ENCODE measurements at regions not wholly inside any gene's neighbourhood (a gene's known extent, or its start where the extent isn't known, plus 50 kb on each side); places are given as distances from the start of the nearest gene placed in this dataset.

DNA sequence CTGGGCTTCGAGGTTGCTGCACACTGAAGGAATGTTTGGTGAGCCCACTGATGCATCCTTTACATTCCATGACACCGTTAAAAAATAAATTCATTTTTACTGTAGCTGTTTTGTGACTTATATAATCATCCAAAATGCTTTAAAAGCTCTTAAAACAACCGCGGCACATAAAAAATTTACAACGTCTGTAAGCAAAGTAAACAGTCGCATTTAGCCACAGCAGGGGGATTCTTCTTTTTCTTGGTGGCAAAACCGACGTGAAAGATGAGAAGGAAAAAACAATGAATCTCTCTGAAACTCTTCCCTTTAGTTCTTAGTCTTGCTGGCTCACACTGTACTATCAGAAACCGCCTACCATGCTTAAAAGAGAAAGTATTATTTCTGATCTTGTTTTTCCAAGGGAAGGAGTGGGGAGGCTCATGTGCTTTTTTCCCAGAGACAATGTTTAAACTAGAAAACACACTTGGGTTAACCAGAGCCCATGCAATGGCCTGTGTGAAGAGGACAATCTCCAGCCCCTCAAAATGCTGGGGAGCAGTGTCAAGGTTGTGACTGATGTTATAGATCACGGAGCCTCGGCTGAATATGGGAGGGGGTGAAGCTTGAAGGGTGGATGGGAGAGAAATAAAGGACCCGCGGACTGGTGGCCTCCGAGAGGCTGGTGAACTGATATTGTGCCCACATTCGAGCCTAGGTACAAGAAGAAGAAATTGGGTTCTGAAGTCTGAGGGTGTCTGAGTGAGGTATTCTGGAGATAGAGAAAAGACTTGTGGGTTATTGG, 91.1 kb downstream of the IRF8 start:
- no peak for DNase-seq (ENCODE audit: low read depth in 3 of 3, low spot score in 2 of 3)

- DNase-seq (ENCODE audit: low read depth in 3 of 3, low spot score in 2 of 3) = no peak
These were observed 91.9 kb downstream of the IRF8 start for GRCh38 chr16:85990861-85991301.

- no peak for DNase-seq (ENCODE audit: low read depth in 3 of 3, low spot score in 2 of 3)
These were observed 92.5 kb downstream of the IRF8 start for GRCh38 chr16:85991425-85991824.

DNA sequence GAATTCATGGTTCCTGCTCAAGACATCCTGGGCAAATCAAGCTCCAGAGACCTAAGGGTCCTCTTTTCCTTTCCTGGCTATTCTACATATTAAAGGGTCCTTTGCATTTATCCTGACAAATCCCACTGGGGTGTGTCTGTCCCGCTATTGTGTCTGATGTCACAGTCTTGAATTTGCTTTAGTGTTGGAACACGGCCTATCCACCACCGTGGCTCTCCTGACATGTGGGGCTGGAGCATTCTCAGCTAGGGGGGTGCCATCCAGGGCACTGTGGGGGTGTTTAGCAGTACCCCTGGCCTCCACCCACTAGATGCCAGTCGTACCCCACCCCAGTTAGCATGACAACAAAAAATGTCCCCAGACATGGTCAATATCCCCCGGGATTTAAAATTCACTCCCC, 92.9 kb downstream of the IRF8 start:
- no peak for DNase-seq (ENCODE audit: low read depth in 3 of 3, low spot score in 2 of 3)

DNA sequence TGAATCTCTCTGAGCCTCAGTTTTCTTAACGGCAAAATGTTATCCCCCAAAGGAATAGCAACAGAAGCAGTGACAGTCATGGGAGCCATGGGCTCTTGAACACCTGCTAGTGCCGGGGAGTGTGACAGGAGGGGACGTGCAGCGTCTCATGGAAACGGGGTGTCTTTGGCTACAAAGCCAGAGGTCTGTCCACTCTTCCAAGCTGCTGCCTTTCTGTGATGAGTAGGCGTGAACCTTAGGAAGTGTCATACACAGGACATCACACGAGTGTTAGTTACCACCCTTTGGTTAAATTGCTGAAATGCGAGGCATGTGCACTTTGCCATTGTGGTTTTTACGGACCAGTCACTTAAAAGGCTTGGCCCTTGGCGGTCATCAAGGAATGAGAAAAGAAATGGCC, 93.4 kb downstream of the IRF8 start:
- DNase-seq (ENCODE audit: low read depth in 3 of 3, low spot score in 2 of 3) = no peak

GRCh38 chr16:85992779-85993178, 93.8 kb downstream of the IRF8 start:
- no peak for DNase-seq (ENCODE audit: low read depth in 3 of 3, low spot score in 2 of 3)

DNA sequence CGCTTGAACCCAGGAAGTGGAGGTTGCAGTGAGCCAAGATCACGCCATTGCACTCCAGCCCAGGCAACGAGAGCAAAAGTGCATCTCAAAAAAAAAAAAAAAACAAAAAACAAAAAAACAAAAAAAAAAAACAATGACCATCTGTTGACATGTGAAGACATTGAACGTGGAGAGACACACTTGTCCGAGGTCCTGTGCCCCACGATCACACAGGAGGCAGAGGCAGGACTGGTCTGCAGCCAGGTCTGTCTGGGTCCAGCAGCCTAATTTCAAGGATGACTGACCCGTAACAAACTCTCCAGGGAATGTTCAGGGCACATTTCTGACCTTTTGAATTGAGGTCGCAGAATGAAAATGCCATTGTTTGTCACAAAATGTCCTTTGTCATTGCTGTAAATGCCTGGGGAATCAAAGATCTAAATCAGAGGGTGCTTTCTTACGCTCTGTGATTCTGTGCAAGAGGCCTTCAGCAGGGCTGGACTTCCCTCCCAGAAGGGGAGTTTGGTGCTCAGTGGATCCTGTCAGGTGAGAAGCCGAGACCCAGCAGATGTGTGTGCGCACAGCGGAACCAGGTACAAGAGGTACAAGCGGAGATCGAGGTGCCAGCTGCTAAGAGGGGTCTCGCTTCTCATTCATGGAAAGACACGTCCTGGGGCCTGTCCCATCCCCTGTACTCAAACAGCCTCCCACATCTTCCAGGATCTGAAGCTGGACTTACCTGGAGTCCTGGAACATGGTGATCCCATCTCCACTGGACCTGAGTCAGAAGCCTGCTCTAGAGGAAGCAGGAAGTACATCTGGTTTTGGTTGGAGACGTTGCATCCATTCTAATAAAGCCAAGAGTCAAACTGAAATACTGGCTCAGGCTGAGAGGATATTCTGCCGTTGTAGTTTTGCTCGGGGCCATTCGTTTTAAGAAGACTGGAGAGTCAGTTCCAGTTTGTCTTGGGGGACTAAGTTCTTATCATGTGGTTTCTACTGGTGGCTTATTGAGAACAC, 95.8 kb downstream of the IRF8 start:
- no peak for DNase-seq (ENCODE audit: low read depth in 3 of 3, low spot score in 2 of 3)

DNA sequence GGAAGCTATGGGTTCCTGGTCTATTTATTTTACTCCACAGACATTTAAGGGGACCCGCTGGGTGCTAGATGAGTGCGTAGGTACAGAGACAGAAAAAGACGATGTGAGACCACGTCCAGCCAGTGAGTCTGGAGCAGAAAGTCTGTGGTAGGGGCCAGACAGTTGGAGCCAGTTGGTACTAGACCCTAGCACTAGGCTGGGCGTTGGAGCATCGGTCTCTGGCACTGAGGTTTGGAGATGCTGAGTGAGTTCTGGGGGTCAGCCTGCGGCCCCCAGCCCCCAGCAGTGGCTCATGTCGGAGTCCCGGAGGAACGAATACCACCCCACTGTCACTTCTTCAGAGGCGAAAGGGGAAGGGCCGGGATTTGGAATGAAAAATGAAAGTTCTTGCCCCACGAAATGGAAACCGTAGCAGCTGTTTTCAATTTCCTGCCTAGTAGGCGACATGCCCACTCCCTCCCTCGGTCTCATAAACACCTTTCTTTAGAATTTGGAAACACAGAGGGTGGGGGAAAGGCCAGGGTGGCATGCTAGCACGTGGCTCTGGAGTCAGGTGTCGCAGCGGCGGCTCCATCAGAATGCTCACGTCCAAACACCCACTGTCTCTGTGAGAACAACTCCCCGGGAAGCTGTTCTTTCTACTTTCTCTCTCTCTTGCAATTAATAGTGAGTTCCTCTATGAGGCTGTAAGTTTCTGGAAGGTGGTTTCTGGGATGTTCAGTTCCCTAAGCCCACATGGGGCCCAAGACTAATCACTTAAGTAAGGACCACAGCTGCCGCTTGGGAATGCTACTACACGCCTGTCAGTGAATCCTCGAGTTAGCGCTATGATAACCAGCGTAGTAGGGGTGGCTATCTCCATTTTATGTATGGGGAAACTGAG, 96.8 kb downstream of the IRF8 start:
- no peak for DNase-seq (ENCODE audit: low read depth in 3 of 3, low spot score in 2 of 3)

DNA sequence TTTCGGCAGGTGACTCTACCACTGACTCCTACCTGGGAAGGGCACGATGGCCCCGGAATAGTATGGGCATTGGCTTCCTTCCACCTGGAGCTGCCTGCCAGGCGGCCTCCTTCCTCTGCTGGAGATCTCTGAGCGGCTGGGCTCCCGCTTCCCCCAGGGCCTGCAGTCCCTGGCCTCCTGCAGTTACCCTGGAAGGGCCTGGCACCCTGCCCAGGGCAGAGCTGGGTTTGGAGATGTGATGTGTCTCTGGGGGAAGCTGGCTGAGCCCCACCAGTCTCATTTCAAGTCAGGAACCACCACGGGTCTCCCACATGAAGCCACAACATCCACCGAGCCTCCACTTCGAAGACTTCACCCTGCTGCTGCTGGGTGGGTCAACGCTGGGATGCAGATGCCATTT, 97.9 kb downstream of the IRF8 start:
- no peak for DNase-seq (ENCODE audit: low read depth in 3 of 3, low spot score in 2 of 3)

DNA sequence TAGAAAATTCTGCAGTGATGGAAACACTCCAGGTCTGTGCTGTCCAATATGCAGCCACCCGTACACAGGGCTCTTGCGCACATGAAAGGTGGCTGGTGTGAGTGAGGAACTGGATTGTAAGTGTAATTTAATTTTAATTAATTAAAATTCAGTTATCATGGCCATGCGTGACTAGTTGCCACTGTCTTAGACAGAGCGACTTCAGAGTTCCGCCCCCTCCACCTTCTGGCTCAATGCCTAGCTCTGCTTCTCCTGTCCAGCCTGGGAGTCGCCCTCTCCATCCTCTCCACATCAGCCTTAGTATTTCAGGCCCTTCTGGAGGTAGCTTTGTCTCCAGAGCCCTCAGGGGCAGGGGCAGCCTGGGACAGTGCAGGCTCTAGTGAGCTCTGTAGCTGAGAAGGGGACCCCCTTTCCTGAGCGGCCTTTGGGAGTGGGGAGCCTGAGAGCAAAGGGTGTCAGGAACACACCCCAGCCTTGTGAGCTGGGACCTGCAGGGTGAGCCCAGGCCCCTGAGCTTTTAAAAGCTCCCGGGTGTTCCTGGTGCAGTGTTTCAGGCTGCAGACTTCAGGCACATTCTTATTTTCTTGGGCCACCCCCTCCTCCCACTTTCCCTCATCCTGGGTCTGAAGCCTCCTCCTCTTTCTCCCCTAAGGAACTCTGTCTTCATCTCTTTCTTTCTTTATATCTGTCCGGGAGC, 99.4 kb downstream of the IRF8 start:
- DNase-seq (ENCODE audit: low read depth in 3 of 3, low spot score in 2 of 3) = no peak

- no peak for DNase-seq (ENCODE audit: low read depth in 3 of 3, low spot score in 2 of 3)
These were observed 100.1 kb downstream of the IRF8 start for GRCh38 chr16:85998868-85999729.

DNA sequence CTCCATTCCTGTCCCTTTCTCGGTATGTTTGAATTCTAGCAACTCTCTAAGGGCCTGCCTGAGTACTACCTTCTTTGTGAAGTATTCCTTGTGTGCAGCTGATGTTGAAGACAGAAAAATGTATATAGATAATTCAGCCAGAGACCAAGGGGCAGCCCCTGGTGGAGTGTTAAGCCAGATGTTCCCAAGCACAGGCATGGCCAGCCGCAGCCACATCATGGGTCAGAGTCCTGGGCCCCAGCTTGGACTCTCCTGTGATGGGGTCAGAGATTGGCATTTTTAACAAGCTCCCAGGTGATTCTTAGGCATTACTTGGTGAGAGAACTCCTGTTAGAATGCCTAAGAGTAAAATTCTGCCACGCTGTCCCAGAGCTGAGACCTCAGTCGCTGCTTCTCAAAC, 100.8 kb downstream of the IRF8 start:
- DNase-seq (ENCODE audit: low read depth in 3 of 3, low spot score in 2 of 3) = no peak

GRCh38 chr16:86002178-86002900, 103.4 kb downstream of the IRF8 start:
- DNase-seq (ENCODE audit: low read depth in 3 of 3, low spot score in 2 of 3) = no peak

DNA sequence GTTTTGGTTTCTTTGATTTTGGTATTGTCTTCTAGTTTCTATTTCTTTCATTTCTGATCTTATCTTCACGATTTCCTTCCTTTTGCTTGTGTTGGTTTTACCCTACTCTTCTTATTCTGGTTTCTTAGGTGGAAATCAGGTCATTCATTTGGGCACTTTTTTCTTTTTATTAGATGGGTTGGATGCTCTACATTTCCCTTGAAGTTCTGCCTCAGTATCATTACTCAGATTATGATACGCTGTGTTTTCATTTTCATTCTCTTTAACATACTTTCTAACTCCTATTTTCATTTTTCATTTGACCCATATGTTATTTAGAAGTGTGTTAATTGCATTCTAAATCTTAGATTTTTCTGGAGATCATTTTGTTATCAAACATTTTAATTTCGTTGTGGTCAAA, 108.6 kb downstream of the IRF8 start:
- no peak for DNase-seq (ENCODE audit: low read depth in 3 of 3, low spot score in 2 of 3)

DNA sequence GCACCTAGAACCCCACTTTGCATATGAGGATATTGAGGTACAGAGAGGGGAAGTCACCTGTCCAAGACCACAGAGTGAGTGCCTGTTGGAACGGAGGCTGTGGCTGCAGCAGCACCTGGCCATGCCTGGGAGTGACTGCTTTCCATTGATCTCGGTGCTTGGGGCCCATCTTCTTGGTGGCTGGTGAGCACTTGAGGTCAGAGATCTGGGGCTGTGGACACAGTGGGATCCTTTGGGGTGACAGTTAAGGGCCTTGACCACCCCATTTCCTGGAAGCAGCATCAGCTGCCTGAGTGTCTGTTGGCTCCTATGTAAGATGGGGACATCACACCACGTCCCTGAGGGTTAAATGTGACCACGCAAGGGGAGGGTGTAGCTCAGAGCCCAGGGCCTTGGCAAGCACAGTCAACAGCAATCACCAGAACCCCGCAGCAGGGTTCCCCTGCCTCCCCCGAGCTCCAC, 111.7 kb downstream of the IRF8 start:
- no peak for DNase-seq (ENCODE audit: low read depth in 3 of 3, low spot score in 2 of 3)

DNA sequence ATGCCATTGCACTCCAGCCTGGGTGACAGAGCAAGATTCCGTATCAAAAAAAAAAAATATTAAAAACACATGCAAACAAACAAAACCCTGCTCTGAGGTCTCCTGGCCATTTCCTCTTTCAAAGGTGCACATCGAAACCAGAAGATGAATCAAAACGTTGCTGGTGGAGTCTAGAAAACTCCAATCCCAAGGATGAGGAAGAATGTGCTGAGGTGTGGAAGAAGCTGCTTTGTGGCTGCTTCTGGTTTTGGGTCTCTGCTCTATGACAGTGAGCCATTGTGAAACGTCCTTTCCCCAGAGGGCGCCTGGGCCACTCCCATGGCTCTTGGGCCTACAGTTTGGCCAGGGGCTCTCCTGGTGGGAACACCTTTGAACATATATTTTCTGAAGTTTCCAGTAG, 112.6 kb downstream of the IRF8 start:
- DNase-seq (ENCODE audit: low read depth in 3 of 3, low spot score in 2 of 3) = no peak

DNA sequence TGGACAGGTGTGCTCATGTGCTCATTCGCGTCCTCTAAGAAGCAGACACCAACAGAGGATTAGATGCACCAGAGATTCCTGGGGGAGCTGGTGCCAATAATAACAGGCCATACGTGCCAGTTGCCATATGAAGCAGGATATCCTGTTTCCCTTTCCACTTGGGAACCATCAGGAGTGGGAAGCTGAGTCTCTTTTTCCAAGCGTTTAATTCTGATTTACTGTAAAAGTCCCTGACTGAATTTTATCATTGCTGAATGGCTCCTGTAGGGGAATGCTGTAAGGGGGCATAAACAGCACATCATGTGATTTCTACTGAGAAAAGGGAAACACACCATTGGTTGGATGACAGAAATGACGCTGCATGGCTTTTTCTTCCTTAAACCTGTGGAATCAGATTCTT, 113.3 kb downstream of the IRF8 start:
- DNase-seq (ENCODE audit: low read depth in 3 of 3, low spot score in 2 of 3) = no peak

DNA sequence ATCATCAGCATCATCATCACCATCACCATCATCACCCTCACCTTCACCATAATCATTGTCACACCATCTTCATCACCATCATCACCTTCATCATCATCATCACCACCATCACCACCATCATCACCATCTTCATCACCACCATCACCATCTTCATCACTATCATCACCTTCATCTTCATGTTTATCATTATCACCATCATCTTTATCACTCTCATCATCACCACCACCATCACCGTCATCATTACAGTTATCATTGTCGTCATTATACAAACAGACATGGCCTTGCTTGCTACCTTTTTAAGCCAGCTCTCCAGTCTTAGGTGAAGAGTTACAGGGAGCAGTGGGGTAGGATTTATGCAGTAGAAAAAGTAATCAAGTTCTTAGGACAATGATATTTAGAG, 114.9 kb downstream of the IRF8 start:
- no peak for DNase-seq (ENCODE audit: low read depth in 3 of 3, low spot score in 2 of 3)

Measured in right renal cortex interstitium (tissue), 3 donors.